ENCODE measurements at regions not wholly inside any gene's neighbourhood (a gene's known extent, or its start where the extent isn't known, plus 50 kb on each side); places are given as distances from the start of the nearest gene placed in this dataset.
"Not testable (repeated sequence)": the region's sequence is repeated elsewhere in the genome, so short reads cannot be mapped to it uniquely, and the experiment has no call there.

GRCh38 chr2:184198791-184199190 is 399.5 kb upstream of the ZNF804A start:
- not testable (repeated sequence) for TF ChIP-seq POLR2AphosphoS5 (IDR thresholded peaks at IDR 0.05; ENCODE audit: insufficient read depth in 1 of 2, low read depth in 1 of 2); POLR2A (IDR thresholded peaks at IDR 0.05)

Measured in vagina (tissue), 2 donors.